NT2/D1 (cell line): ENCODE measurements at regions not wholly inside any gene's neighbourhood (a gene's known extent, or its start where the extent isn't known, plus 50 kb on each side); places are given as distances from the start of the nearest gene placed in this dataset.

Experiments
- YY1 ChIP-seq: IDR thresholded peaks from 2 replicates; pipeline ENCODE4 v1.6.1; 2011; ENCODE audit not compliant: insufficient read length, insufficient read depth
- ZNF274 ChIP-seq: IDR thresholded peaks from 2 replicates; pipeline ENCODE4 v1.6.1; 2011; ENCODE audit warnings: mild to moderate bottlenecking, low read depth, low read length

- TF ChIP-seq ZNF274, result no peak
- no peak for TF ChIP-seq YY1
Observed at GRCh38 chr7:427506-428103, 92.0 kb downstream of the PDGFA start.
